Esophagus squamous epithelium (tissue), 5 donors: ENCODE measurements at regions not wholly inside any gene's neighbourhood (a gene's known extent, or its start where the extent isn't known, plus 50 kb on each side); places are given as distances from the start of the nearest gene placed in this dataset.

ENCODE experiments used
- DNase-seq: peaks from one replicate; lab custom pipeline; 2025; lab: John Stamatoyannopoulos, UW
- H3K27ac ChIP-seq, 4 donors: fragments of 200-600 bp; sonication (generic); one replicate each; pipeline ENCODE4 v1.5.1; 2016 to 2019; ENCODE audit warnings: mild to moderate bottlenecking in 1 of 4
- H3K27me3 ChIP-seq, 4 donors: fragments of 200-600 bp; sonication (generic); 1 replicate in 3 of 4; 2 replicates in 1 of 4; pipeline versions ENCODE4 v1.5.1 to v1.6.0; 2017 to 2021; ENCODE audit warnings: antibody characterized with exemption in 1 of 4
- H3K36me3 ChIP-seq, 3 donors: fragments of 200-600 bp; sonication (generic); one replicate each; pipeline ENCODE4 v1.5.1; 2016 to 2019
- H3K4me1 ChIP-seq, 3 donors: fragments of 200-600 bp; sonication (generic); one replicate each; pipeline ENCODE4 v1.5.1; 2017 to 2019
- H3K4me3 ChIP-seq, 4 donors: fragments of 200-600 bp; sonication (generic); 1 replicate in 3 of 4; 2 replicates in 1 of 4; pipeline ENCODE4 v1.5.1; 2016 to 2019; ENCODE audit warnings: mild to moderate bottlenecking in 2 of 4, moderate library complexity in 1 of 4
- H3K9me3 ChIP-seq, 3 donors: fragments of 200-600 bp; sonication (generic); one replicate each; pipeline ENCODE4 v1.5.1; 2016 to 2019
- CTCF ChIP-seq, 6 experiments: fragments of 450-650 bp in 4 of 6; fragments of 200-600 bp in 2 of 6; sonication (generic) in 2 of 6; IDR thresholded peaks; one replicate each; pipeline ENCODE4 v1.5.1; 2016 to 2019; ENCODE audit warnings: antibody characterized with exemption in 6 of 6, mild to moderate bottlenecking in 4 of 6, moderate library complexity in 4 of 6
- POLR2A ChIP-seq, 4 donors: fragments of 450-650 bp; IDR thresholded peaks; one replicate each; pipeline ENCODE4 v1.6.1; 2017; ENCODE audit warnings: antibody characterized with exemption in 4 of 4, mild to moderate bottlenecking in 4 of 4, moderate library complexity in 3 of 4
- WGBS, 2 donors: methylation state at CpG; one replicate each; pipeline ENCODE4 v1.1.5; 2018; 5-methylcytosine and 5-hydroxymethylcytosine counted together
- intact Hi-C: fragments of 100-400 bp; cut with DNase I; formaldehyde crosslinking; loops from one replicate; pipeline ENCODE4 v1.15.0; 2022
- donor health status: DM: yes; HTN: yes; CAD: no.

GRCh38 chr1:227459326-227459841, 104.0 kb upstream of the ZNF678 start:
- H3K4me1 ChIP-seq, result no peaks in the 10 kb centered on the region
- intact Hi-C loops, result no loop called here
- no peaks in the 10 kb centered on the region for H3K9me3 ChIP-seq
- H3K36me3 ChIP-seq, result no peaks in the 10 kb centered on the region
- DNase-seq, result no peak
- TF ChIP-seq CTCF (IDR thresholded peaks at IDR 0.05) (no peak), POLR2A (IDR thresholded peaks at IDR 0.05) (no peak)
- no peak overlapping the region for H3K27ac ChIP-seq
- H3K4me3 ChIP-seq, result no peak overlapping the region
- H3K27me3 ChIP-seq, result peaks cover 0 to 25% (median 0%) of the 10 kb centered on the region in 4 donors

- TF ChIP-seq POLR2A (IDR thresholded peaks at IDR 0.05) (no peak), CTCF (IDR thresholded peaks at IDR 0.05) (no peak)
- intact Hi-C loops, result no loop called here
Measured at GRCh38 chr1:227454686-227455085, 108.7 kb upstream of the ZNF678 start.

GRCh38 chr1:227453631-227454355, 109.6 kb upstream of the ZNF678 start:
- Histone ChIP-seq H3K36me3 (no peaks in the 10 kb centered on the region), H3K27ac (no peak overlapping the region), H3K27me3 (peaks cover 0 to 42% (median 0%) of the 10 kb centered on the region in 4 donors), H3K9me3 (no peaks in the 10 kb centered on the region), H3K4me3 (no peak overlapping the region), H3K4me1 (no peaks in the 10 kb centered on the region)
- no peak for DNase-seq
- intact Hi-C loops, result no loop called here
- WGBS, 2 donors, result 62 to 67% methylated on average over 8 to 9 of the region's 9 CpGs
- TF ChIP-seq CTCF (IDR thresholded peaks at IDR 0.05), result no peak
- TF ChIP-seq POLR2A (IDR thresholded peaks at IDR 0.05), result no peak

More at GRCh38 chr1:227454686-227455085, 108.7 kb upstream of the ZNF678 start:
- H3K27me3 ChIP-seq, result peaks cover 0 to 42% (median 0%) of the 10 kb centered on the region in 4 donors
- H3K36me3 ChIP-seq, result no peaks in the 10 kb centered on the region
- H3K4me1 ChIP-seq, result no peaks in the 10 kb centered on the region
- no peaks in the 10 kb centered on the region for H3K9me3 ChIP-seq
- no peak overlapping the region for H3K4me3 ChIP-seq
- 55 to 59% methylated on average over 3 to 4 of the region's 4 CpGs for WGBS, 2 donors
- no peak overlapping the region for H3K27ac ChIP-seq
- no peak for DNase-seq

- Histone ChIP-seq H3K27ac (no peak overlapping the region), H3K27me3 (peaks cover 0 to 54% (median 0%) of the 10 kb centered on the region in 4 donors), H3K9me3 (no peaks in the 10 kb centered on the region), H3K4me3 (no peak overlapping the region), H3K36me3 (no peaks in the 10 kb centered on the region), H3K4me1 (no peaks in the 10 kb centered on the region)
- DNase-seq, result no peak
- TF ChIP-seq POLR2A (IDR thresholded peaks at IDR 0.05) (no peak), CTCF (IDR thresholded peaks at IDR 0.05) (no peak)
- intact Hi-C loops, result no loop called here
Measured at GRCh38 chr1:227451954-227452353, 111.4 kb upstream of the ZNF678 start.

GRCh38 chr1:227451057-227451456, 112.3 kb upstream of the ZNF678 start:
- intact Hi-C loops, result no loop called here
- no peak overlapping the region for H3K27ac ChIP-seq
- no peaks in the 10 kb centered on the region for H3K36me3 ChIP-seq
- H3K4me3 ChIP-seq, result no peak overlapping the region
- peaks cover 0 to 50% (median 0%) of the 10 kb centered on the region in 4 donors for H3K27me3 ChIP-seq
- no peak for TF ChIP-seq POLR2A (IDR thresholded peaks at IDR 0.05)
- TF ChIP-seq CTCF (IDR thresholded peaks at IDR 0.05), result no peak
- H3K4me1 ChIP-seq, result no peaks in the 10 kb centered on the region
- no peaks in the 10 kb centered on the region for H3K9me3 ChIP-seq
- WGBS, 2 donors, result 83 to 95% methylated on average over 2 of the region's 2 CpGs
- no peak for DNase-seq
